Body of pancreas (tissue), 4 donors: ENCODE measurements at regions not wholly inside any gene's neighbourhood (a gene's known extent, or its start where the extent isn't known, plus 50 kb on each side); places are given as distances from the start of the nearest gene placed in this dataset.

Experiments used
- ATAC-seq: fragments of 150-250 bp; one replicate; pipeline ENCODE4 v1.9.1; 2016
- DNase-seq, 4 donors: peaks; one replicate each; pipeline ENCODE4 v3.0.0-alpha.2; 2019
- H3K27ac ChIP-seq, 4 donors: fragments of 200-600 bp; sonication (generic); 1 replicate in 3 of 4; 2 replicates in 1 of 4; pipeline versions ENCODE4 v1.5.1 to v1.6.1; 2016 to 2019; ENCODE audit warnings: mild to moderate bottlenecking in 1 of 4, mixed read lengths in 1 of 4, moderate library complexity in 1 of 4
- H3K27me3 ChIP-seq, 2 donors: fragments of 200-600 bp; sonication (generic); one replicate each; pipeline ENCODE4 v1.6.0; 2016; ENCODE audit warnings: mild to moderate bottlenecking in 1 of 2
- H3K36me3 ChIP-seq, 2 donors: fragments of 200-600 bp; sonication (generic); replicated peaks in 1 of 2; 2 replicates each; pipeline ENCODE4 v1.5.1; 2016; ENCODE audit warnings: low read depth in 2 of 2; ENCODE audit not compliant: insufficient read depth in 1 of 2
- H3K4me1 ChIP-seq: fragments of 200-600 bp; sonication (generic); one replicate; pipeline ENCODE4 v1.6.0; 2016
- H3K4me3 ChIP-seq, 2 donors: fragments of 200-600 bp; sonication (generic); 1 replicate in 1 of 2; 2 replicates in 1 of 2; pipeline ENCODE4 v1.5.1; 2016 to 2019
- H3K9me3 ChIP-seq, 3 donors: fragments of 200-600 bp; sonication (generic); 1 replicate in 2 of 3; 2 replicates in 1 of 3; pipeline ENCODE4 v1.5.1; 2016
- CTCF ChIP-seq, 7 experiments: fragments of 450-650 bp in 4 of 7; fragments of 200-600 bp in 3 of 7; sonication (generic) in 3 of 7; IDR thresholded peaks; one replicate each; pipeline ENCODE4 v1.5.1; 2016 to 2019; ENCODE audit warnings: antibody characterized with exemption in 7 of 7
- POLR2A ChIP-seq, 3 donors: fragments of 450-650 bp; IDR thresholded peaks; one replicate each; pipeline ENCODE4 v1.6.1; 2016; ENCODE audit warnings: antibody characterized with exemption in 3 of 3, mild to moderate bottlenecking in 2 of 3
- WGBS, 2 donors: methylation state at CpG; one replicate each; pipeline ENCODE4 v1.1.5; 2017; 5-methylcytosine and 5-hydroxymethylcytosine counted together
- intact Hi-C: fragments of 100-400 bp; cut with DNase I; formaldehyde crosslinking; loops from one replicate; pipeline ENCODE4 v1.15.1; 2023

GRCh38 chr3:18770800-18771199 is 345.7 kb upstream of the SATB1 start:
- WGBS, 2 donors = 56 to 66% methylated on average over 2 of the region's 2 CpGs
- H3K27ac ChIP-seq = no peak overlapping the region
- no peaks in the 10 kb centered on the region for H3K4me1 ChIP-seq
- intact Hi-C loops = no loop called here
- DNase-seq (no peak), ATAC-seq (no peak)
- no peaks in the 10 kb centered on the region for H3K27me3 ChIP-seq
- no peaks in the 10 kb centered on the region for H3K9me3 ChIP-seq
- no peak for TF ChIP-seq CTCF (IDR thresholded peaks at IDR 0.05)
- no peak for TF ChIP-seq POLR2A (IDR thresholded peaks at IDR 0.05)
- H3K36me3 ChIP-seq = no peaks in the 10 kb centered on the region
- no peak overlapping the region for H3K4me3 ChIP-seq

GRCh38 chr3:18767756-18768303 is 342.7 kb upstream of the SATB1 start:
- no peak for ATAC-seq
- 63 to 74% methylated on average over 6 of the region's 6 CpGs for WGBS, 2 donors
- TF ChIP-seq CTCF (IDR thresholded peaks at IDR 0.05) = no peak
- no peak for TF ChIP-seq POLR2A (IDR thresholded peaks at IDR 0.05)
- no peak for DNase-seq
- no peaks in the 10 kb centered on the region for H3K36me3 ChIP-seq
- H3K27me3 ChIP-seq = no peaks in the 10 kb centered on the region
- H3K9me3 ChIP-seq = no peaks in the 10 kb centered on the region
- no peak overlapping the region for H3K4me3 ChIP-seq
- no peak overlapping the region for H3K27ac ChIP-seq
- intact Hi-C loops = loop anchor here (10.0 kb wide), 1 partner anchor 203 kb away; no protein-coding TSS in a partner anchor
- no peaks in the 10 kb centered on the region for H3K4me1 ChIP-seq

- TF ChIP-seq CTCF (IDR thresholded peaks at IDR 0.05) (no peak), POLR2A (IDR thresholded peaks at IDR 0.05) (no peak)
- no peak overlapping the region for H3K27ac ChIP-seq
- no peaks in the 10 kb centered on the region for H3K36me3 ChIP-seq
- DNase-seq = no peak
- H3K9me3 ChIP-seq = no peaks in the 10 kb centered on the region
- H3K4me1 ChIP-seq = no peaks in the 10 kb centered on the region
- no peaks in the 10 kb centered on the region for H3K27me3 ChIP-seq
- intact Hi-C loops = loop anchor here (10.0 kb wide), 1 partner anchor 202 kb away; no protein-coding TSS in a partner anchor
- ATAC-seq = no peak
- no peak overlapping the region for H3K4me3 ChIP-seq
- 20% methylated on average over 2 of the region's 2 CpGs for WGBS, 2 donors
Measured at GRCh38 chr3:18766974-18767373, 341.8 kb upstream of the SATB1 start.

GRCh38 chr3:18765662-18766061 is 340.5 kb upstream of the SATB1 start:
- no peaks in the 10 kb centered on the region for H3K4me1 ChIP-seq
- H3K9me3 ChIP-seq = no peaks in the 10 kb centered on the region
- no peak overlapping the region for H3K27ac ChIP-seq
- no peak overlapping the region for H3K4me3 ChIP-seq
- intact Hi-C loops = loop anchor here (10.0 kb wide), 1 partner anchor 201 kb away; no protein-coding TSS in a partner anchor
- TF ChIP-seq POLR2A (IDR thresholded peaks at IDR 0.05) (no peak), CTCF (IDR thresholded peaks at IDR 0.05) (no peak)
- WGBS, 2 donors = 64 to 75% methylated on average over 1 of the region's 1 CpG
- no peak for ATAC-seq
- DNase-seq = no peak
- no peaks in the 10 kb centered on the region for H3K27me3 ChIP-seq
- H3K36me3 ChIP-seq = no peaks in the 10 kb centered on the region

GRCh38 chr3:18765161-18765560 is 340.0 kb upstream of the SATB1 start:
- Histone ChIP-seq H3K9me3 (no peaks in the 10 kb centered on the region), H3K4me1 (no peaks in the 10 kb centered on the region), H3K36me3 (no peaks in the 10 kb centered on the region), H3K27ac (no peak overlapping the region), H3K4me3 (no peak overlapping the region), H3K27me3 (no peaks in the 10 kb centered on the region)
- DNase-seq = no peak
- intact Hi-C loops = loop anchor here (10.0 kb wide), 1 partner anchor 200 kb away; no protein-coding TSS in a partner anchor
- WGBS, 2 donors = 83% methylated on average over 5 of the region's 5 CpGs
- TF ChIP-seq POLR2A (IDR thresholded peaks at IDR 0.05) = no peak
- TF ChIP-seq CTCF (IDR thresholded peaks at IDR 0.05) = no peak
- no peak for ATAC-seq
